GM12878 (cell line): ENCODE measurements at regions not wholly inside any gene's neighbourhood (a gene's known extent, or its start where the extent isn't known, plus 50 kb on each side); places are given as distances from the start of the nearest gene placed in this dataset.

ENCODE experiments used
- ATAC-seq: fragments of 200-7000 bp; cut with Tn5 transposase; 3 replicates; pipeline ENCODE4 v1.9.1; 2020; ENCODE audit warnings: mild to moderate bottlenecking, moderate library complexity
- BruUV-seq: library from RNA; stranded (reverse); fragments of 400-500 nt; replicated peaks from 2 replicates; lab custom pipeline; 2021; lab: Mats Ljungman, UMichigan
- CTCF ChIA-PET: fragments of 300-600 bp; sonication (Branson Sonifier 250); formaldehyde crosslinking; extraction: SDS; loops from one replicate; lab custom pipeline; 2021; ENCODE audit warnings: inconsistent platforms; lab: Yijun Ruan, JAX
- POLR2A ChIA-PET: fragments of 350-600 bp; formaldehyde crosslinking; extraction: SDS; loops from one replicate; lab custom pipeline; 2021; ENCODE audit warnings: inconsistent platforms; lab: Charles Lee
- RAD21 ChIA-PET: fragments of 300-600 bp; sonication (Branson Sonifier 250); formaldehyde crosslinking; loops from one replicate; lab custom pipeline; 2023; ENCODE audit warnings: antibody characterized with exemption; ENCODE audit not compliant: unreplicated experiment; lab: Charles Lee
- SMC1A ChIA-PET: fragments of 300-600 bp; sonication (Branson Sonifier 250); formaldehyde crosslinking; loops from one replicate; lab custom pipeline; 2023; ENCODE audit not compliant: unreplicated experiment, uncharacterized antibody; lab: Charles Lee
- DNase-seq: peaks from one replicate; pipeline ENCODE4 v3.0.0-alpha.2; 2011; ENCODE audit warnings: low read depth, low spot score
- FAIRE-seq: peaks from 3 replicates; lab custom pipeline; 2011; peaks lifted over from hg19 to GRCh38; lab: Jason Lieb, UNC
- H2AFZ ChIP-seq: 2 replicates; pipeline ENCODE4 v1.6.0; 2011; ENCODE audit warnings: low read depth, low read length, control low read depth; ENCODE audit not compliant: control insufficient read depth
- H3K27ac ChIP-seq: 2 replicates; pipeline ENCODE4 v1.5.1; 2011; ENCODE audit warnings: control low read depth; ENCODE audit not compliant: control insufficient read depth, insufficient read depth
- H3K27me3 ChIP-seq, 2 experiments: replicated peaks in 1 of 2; 2 replicates each; pipeline versions ENCODE4 v1.6.0 to v1.6.1; 2011; ENCODE audit warnings: low read length in 1 of 2; ENCODE audit not compliant: control insufficient read depth in 2 of 2, insufficient read depth in 2 of 2
- H3K36me3 ChIP-seq, 2 experiments: 2 replicates each; pipeline ENCODE4 v1.5.1; 2011; ENCODE audit warnings: low read length in 1 of 2; ENCODE audit not compliant: control insufficient read depth in 2 of 2, insufficient read depth in 2 of 2
- H3K4me1 ChIP-seq: 2 replicates; pipeline ENCODE4 v1.6.1; 2011; ENCODE audit warnings: mild to moderate bottlenecking, low read length, moderate library complexity, mixed read lengths; ENCODE audit not compliant: control insufficient read depth, insufficient read depth
- H3K4me2 ChIP-seq: 2 replicates; pipeline ENCODE4 v1.6.0; 2011; ENCODE audit warnings: control low read depth; ENCODE audit not compliant: control insufficient read depth, insufficient read depth
- H3K4me3 ChIP-seq: fragments of 200-600 bp; sonication (generic); 2 replicates; pipeline ENCODE4 v1.5.1; 2016
- H3K79me2 ChIP-seq: 2 replicates; pipeline ENCODE4 v1.6.0; 2011; ENCODE audit warnings: low read length; ENCODE audit not compliant: control insufficient read depth, insufficient read depth
- H3K9ac ChIP-seq: 2 replicates; pipeline ENCODE4 v1.8.0; 2011; ENCODE audit warnings: low read length, control low read depth, mixed read lengths; ENCODE audit not compliant: control insufficient read depth, insufficient read depth
- H3K9me3 ChIP-seq: replicated peaks from 3 replicates; pipeline ENCODE4 v1.5.1; 2011; ENCODE audit warnings: mild to moderate bottlenecking, low read length; ENCODE audit not compliant: control insufficient read depth, insufficient read depth
- H4K20me1 ChIP-seq: 2 replicates; pipeline ENCODE4 v1.6.0; 2011; ENCODE audit not compliant: control insufficient read depth, insufficient read depth
- HDGF ChIP-seq: fragments of 450-650 bp; IDR thresholded peaks from 2 replicates; pipeline ENCODE4 v1.6.1; 2016; ENCODE audit warnings: antibody characterized with exemption
- NFXL1 ChIP-seq: fragments of 450-650 bp; IDR thresholded peaks from 2 replicates; pipeline ENCODE4 v1.6.1; 2017; ENCODE audit warnings: antibody characterized with exemption, mild to moderate bottlenecking, borderline replicate concordance
- NKRF ChIP-seq: fragments of 450-650 bp; conservative IDR thresholded peaks from 2 replicates; pipeline ENCODE4 v1.6.1; 2017; ENCODE audit warnings: mild to moderate bottlenecking, moderate library complexity
- REST ChIP-seq: IDR thresholded peaks from 2 replicates; pipeline ENCODE4 v1.6.1; 2012; ENCODE audit warnings: mild to moderate bottlenecking, low read depth, low read length
- STAT3 ChIP-seq: IDR thresholded peaks from 2 replicates; pipeline ENCODE4 v1.6.1; 2011; ENCODE audit warnings: low read depth, low read length, improper control_type of control experiment
- TAF1 ChIP-seq: IDR thresholded peaks from 2 replicates; pipeline ENCODE4 v1.6.1; 2011; ENCODE audit warnings: mild to moderate bottlenecking, low read depth, low read length, borderline replicate concordance
- YBX1 ChIP-seq: fragments of 450-650 bp; IDR thresholded peaks from 2 replicates; pipeline ENCODE4 v1.6.1; 2016; ENCODE audit warnings: antibody characterized with exemption
- ZNF217 ChIP-seq: fragments of 450-650 bp; IDR thresholded peaks from 2 replicates; pipeline ENCODE4 v1.6.1; 2017; ENCODE audit warnings: antibody characterized with exemption, mild to moderate bottlenecking
- WGBS: methylation state at CpG from one replicate; pipeline ENCODE4 v1.1.6; 2016; ENCODE audit warnings: low lambda C conversion rate; ENCODE audit not compliant: insufficient replicate concordance, insufficient coverage; ENCODE audit errors: missing lambda C conversion rate; 5-methylcytosine and 5-hydroxymethylcytosine counted together
- in situ Hi-C: fragments of 300-500 bp; cut with MboI; formaldehyde crosslinking; loops from 9 replicates; pipeline ENCODE4 v1.14.3; 2018; ENCODE audit warnings: mixed read lengths
- intact Hi-C: fragments of 100-400 bp; cut with micrococcal nuclease; formaldehyde crosslinking; loops from one replicate; pipeline ENCODE4 v1.14.2; 2022; ENCODE audit not compliant: unreplicated experiment
- TF ChIP-seq, protein P1 (sequence below): IDR thresholded peaks from 2 replicates; pipeline ENCODE4 v1.6.1; 2011; ENCODE audit warnings: mild to moderate bottlenecking, low read depth, low read length, moderate library complexity; ENCODE audit not compliant: insufficient replicate concordance

DNA sequence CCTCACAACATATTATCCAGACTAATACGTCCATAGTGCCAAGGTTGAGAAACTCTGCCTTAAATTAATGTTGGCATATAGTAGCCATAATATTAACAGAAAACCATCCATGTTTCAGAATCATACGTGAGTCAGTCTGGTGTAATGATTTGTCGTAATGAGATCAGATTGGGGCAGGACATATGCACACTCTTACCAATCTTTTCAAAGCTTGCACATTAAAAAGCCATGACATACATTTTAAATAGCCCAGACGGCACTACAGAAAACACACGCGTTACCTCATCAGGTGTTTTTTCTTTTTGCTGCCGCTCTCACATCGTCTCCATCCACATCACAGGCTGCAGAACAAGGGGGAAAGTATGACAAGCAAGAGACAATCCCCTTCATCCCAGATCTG is 211.6 kb downstream of the NEBL start:
- TF ChIP-seq, protein P1, sequence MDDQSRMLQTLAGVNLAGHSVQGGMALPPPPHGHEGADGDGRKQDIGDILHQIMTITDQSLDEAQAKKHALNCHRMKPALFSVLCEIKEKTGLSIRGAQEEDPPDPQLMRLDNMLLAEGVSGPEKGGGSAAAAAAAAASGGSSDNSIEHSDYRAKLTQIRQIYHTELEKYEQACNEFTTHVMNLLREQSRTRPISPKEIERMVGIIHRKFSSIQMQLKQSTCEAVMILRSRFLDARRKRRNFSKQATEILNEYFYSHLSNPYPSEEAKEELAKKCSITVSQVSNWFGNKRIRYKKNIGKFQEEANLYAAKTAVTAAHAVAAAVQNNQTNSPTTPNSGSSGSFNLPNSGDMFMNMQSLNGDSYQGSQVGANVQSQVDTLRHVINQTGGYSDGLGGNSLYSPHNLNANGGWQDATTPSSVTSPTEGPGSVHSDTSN: no peak
- TF ChIP-seq TAF1: no peak
- TF ChIP-seq, all 136 proteins: peak for 0
- FAIRE-seq: no peak

GRCh38 chr10:20683345-20683744 is 213.8 kb downstream of the NEBL start:
- Histone ChIP-seq H3K27ac (no peak overlapping the region), H3K9me3 (no peaks in the 10 kb centered on the region), H3K9ac (no peak overlapping the region), H3K36me3 (no peaks in the 10 kb centered on the region), H3K4me2 (no peak overlapping the region), H4K20me1 (no peaks in the 10 kb centered on the region), H3K27me3 (no peaks in the 10 kb centered on the region), H3K4me3 (no peak overlapping the region), H2AFZ (no peak overlapping the region), H3K4me1 (no peaks in the 10 kb centered on the region), H3K79me2 (no peaks in the 10 kb centered on the region)
- no TSS peak for BruUV-seq
- CTCF ChIA-PET: no interaction called here
- intact Hi-C loops (no loop called here), in situ Hi-C loops (no loop called here)
- POLR2A ChIA-PET: no interaction called here
- DNase-seq (no peak), FAIRE-seq (no peak), ATAC-seq (no peak)
- SMC1A ChIA-PET: no interaction called here
- TF ChIP-seq REST (no peak), NKRF (no peak), NFXL1 (no peak), YBX1 (no peak), ZNF217 (no peak), STAT3 (no peak), HDGF (no peak)
- RAD21 ChIA-PET: no interaction called here

More for the DNA sequence above, 211.6 kb downstream of the NEBL start:
- no peak overlapping the region for H3K4me2 ChIP-seq
- H3K9ac ChIP-seq: no peak overlapping the region
- H3K4me1 ChIP-seq: no peaks in the 10 kb centered on the region
- ChIA-PET RAD21 (no interaction called here), SMC1A (interaction anchor here (0.5 to 1.1 kb wide), 2 partner anchors 11 to 411 kb away, joined by 3 read pairs; no protein-coding TSS in a partner anchor), CTCF (no interaction called here), POLR2A (no interaction called here)
- ATAC-seq: no peak
- no peaks in the 10 kb centered on the region for H3K79me2 ChIP-seq
- H2AFZ ChIP-seq: no peak overlapping the region
- no peak overlapping the region for H3K27ac ChIP-seq
- 27% methylated on average over 8 of the region's 8 CpGs for WGBS
- no peaks in the 10 kb centered on the region for H3K27me3 ChIP-seq
- H4K20me1 ChIP-seq: no peaks in the 10 kb centered on the region
- no peaks in the 10 kb centered on the region for H3K36me3 ChIP-seq
- H3K9me3 ChIP-seq: no peaks in the 10 kb centered on the region
- DNase-seq: no peak
- in situ Hi-C loops: no loop called here
- intact Hi-C loops: no loop called here
- no TSS peak for BruUV-seq
- H3K4me3 ChIP-seq: no peak overlapping the region
